HUES6 (cell line): ENCODE measurements at regions not wholly inside any gene's neighbourhood (a gene's known extent, or its start where the extent isn't known, plus 50 kb on each side); places are given as distances from the start of the nearest gene placed in this dataset.

Experiments used
- H3K27ac ChIP-seq: 2 replicates; pipeline ENCODE4 v1.7.0; 2013; ENCODE audit warnings: low read depth, mild to moderate bottlenecking, low read length, inconsistent platforms
- H3K27me3 ChIP-seq: 2 replicates; pipeline ENCODE4 v1.6.1; 2013; ENCODE audit warnings: low read length; ENCODE audit not compliant: control insufficient read depth, insufficient read depth
- H3K36me3 ChIP-seq: 2 replicates; pipeline ENCODE4 v1.6.1; 2013; ENCODE audit warnings: low read length; ENCODE audit not compliant: control insufficient read depth, insufficient read depth
- H3K4me1 ChIP-seq: 2 replicates; pipeline ENCODE4 v1.6.1; 2013; ENCODE audit warnings: low read length; ENCODE audit not compliant: control insufficient read depth, insufficient read depth
- H3K4me3 ChIP-seq: 2 replicates; pipeline ENCODE4 v1.5.1; 2013; ENCODE audit warnings: low read depth, low read length
- H3K9ac ChIP-seq: one replicate; pipeline ENCODE4 v1.6.1; 2013; ENCODE audit warnings: mild to moderate bottlenecking, low read length
- H3K9me3 ChIP-seq: 2 replicates; pipeline ENCODE4 v1.6.1; 2013; ENCODE audit warnings: low read depth, low read length; ENCODE audit not compliant: control insufficient read depth, insufficient read depth

GRCh38 chr16:59305850-59306249 lies 571.7 kb upstream of the GOT2 start:
- H3K4me1 ChIP-seq: no peaks in the 10 kb centered on the region
- H3K27me3 ChIP-seq: no peaks in the 10 kb centered on the region; the same call in 1 of the 2 replicates

DNA sequence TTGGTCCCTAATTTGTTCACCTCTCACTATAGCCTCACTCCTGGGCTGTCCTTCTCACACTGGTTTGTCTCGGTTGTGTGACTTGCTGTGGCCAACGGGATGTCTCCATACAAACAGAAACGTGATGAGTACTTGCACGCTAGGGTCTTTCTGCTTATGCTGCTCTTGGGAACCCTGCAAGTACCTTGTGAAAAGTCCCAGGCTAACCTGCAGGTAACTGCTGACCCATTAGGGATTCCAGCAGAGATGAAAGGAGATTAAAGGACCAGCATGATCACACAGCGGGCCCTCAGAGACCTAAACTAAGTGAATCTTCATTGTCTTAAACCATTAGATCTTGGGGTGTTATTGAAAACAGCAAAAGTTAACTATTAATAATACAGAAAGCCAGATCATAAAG lies 562.8 kb upstream of the GOT2 start:
- H3K36me3 ChIP-seq: no peaks in the 10 kb centered on the region
- no peaks in the 10 kb centered on the region for H3K27me3 ChIP-seq
- peaks cover 16% of the 10 kb centered on the region; the same call in 1 of the 2 replicates for H3K4me1 ChIP-seq
- H3K9ac ChIP-seq: no peak overlapping the region
- no peak overlapping the region for H3K27ac ChIP-seq
- no peaks in the 10 kb centered on the region for H3K9me3 ChIP-seq
- no peak overlapping the region for H3K4me3 ChIP-seq

More at GRCh38 chr16:59305850-59306249, 571.7 kb upstream of the GOT2 start:
- no peaks in the 10 kb centered on the region for H3K9me3 ChIP-seq
- H3K9ac ChIP-seq: no peak overlapping the region
- no peak overlapping the region for H3K4me3 ChIP-seq
- H3K36me3 ChIP-seq: no peaks in the 10 kb centered on the region
- no peak overlapping the region for H3K27ac ChIP-seq

GRCh38 chr16:59295993-59296736 lies 562.0 kb upstream of the GOT2 start:
- no peak overlapping the region for H3K4me3 ChIP-seq
- no peaks in the 10 kb centered on the region for H3K27me3 ChIP-seq
- H3K9ac ChIP-seq: no peak overlapping the region
- peaks cover 16% of the 10 kb centered on the region; the same call in 1 of the 2 replicates for H3K4me1 ChIP-seq
- no peaks in the 10 kb centered on the region for H3K36me3 ChIP-seq
- no peaks in the 10 kb centered on the region for H3K9me3 ChIP-seq
- no peak overlapping the region for H3K27ac ChIP-seq

DNA sequence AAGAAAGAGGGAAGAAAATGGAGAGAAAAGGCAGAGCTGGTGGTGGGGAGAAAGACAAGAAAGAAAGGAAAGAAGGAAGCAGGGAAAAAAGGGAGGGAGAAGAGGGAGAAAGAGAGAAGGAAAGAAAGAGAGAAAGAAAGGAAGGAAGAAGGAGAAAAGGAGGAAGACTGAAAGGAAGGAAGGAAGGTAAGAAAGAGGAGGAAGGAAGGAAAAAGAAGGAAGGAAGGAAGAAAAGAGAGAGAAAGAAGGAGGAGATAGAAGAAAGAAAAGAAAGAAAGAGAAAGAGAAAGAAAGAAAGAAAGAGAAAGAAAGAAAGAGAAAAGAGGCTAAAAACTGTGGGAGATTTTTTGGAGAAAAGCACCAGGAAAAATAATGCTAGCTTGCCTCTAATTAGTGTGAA lies 561.4 kb upstream of the GOT2 start:
- Histone ChIP-seq H3K36me3 (no peaks in the 10 kb centered on the region), H3K4me3 (no peak overlapping the region), H3K9ac (no peak overlapping the region), H3K9me3 (no peaks in the 10 kb centered on the region), H3K27ac (no peak overlapping the region), H3K27me3 (no peaks in the 10 kb centered on the region), H3K4me1 (peaks cover 16% of the 10 kb centered on the region; the same call in 1 of the 2 replicates)

DNA sequence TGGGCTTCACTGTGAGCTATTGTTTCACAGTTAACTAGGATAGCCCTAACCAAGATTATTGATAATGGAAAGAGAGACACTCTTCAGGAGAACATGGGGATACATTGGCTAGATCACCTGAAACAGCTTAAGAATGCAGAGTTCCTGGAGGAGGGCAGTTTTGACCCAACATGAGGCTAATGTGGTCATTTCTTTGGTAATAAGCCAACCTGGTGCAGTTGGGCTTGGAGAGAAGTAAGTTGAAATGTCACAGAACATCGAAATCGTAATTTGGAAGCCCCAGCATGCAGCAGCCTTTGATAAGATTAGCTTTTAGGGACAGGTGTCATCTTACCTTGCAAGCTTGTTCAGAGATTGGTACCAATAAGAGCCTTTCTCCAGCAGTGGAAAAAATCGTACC lies 556.6 kb upstream of the GOT2 start:
- H3K9ac ChIP-seq: no peak overlapping the region
- H3K9me3 ChIP-seq: no peaks in the 10 kb centered on the region
- no peak overlapping the region for H3K4me3 ChIP-seq
- no peaks in the 10 kb centered on the region for H3K36me3 ChIP-seq
- H3K27me3 ChIP-seq: no peaks in the 10 kb centered on the region; the same call in 1 of the 2 replicates
- H3K4me1 ChIP-seq: peaks cover under 1% of the 10 kb centered on the region; the same call in 1 of the 2 replicates
- no peak overlapping the region for H3K27ac ChIP-seq

- H3K36me3 ChIP-seq: no peaks in the 10 kb centered on the region
- peaks cover 6% of the 10 kb centered on the region for H3K9me3 ChIP-seq
- no peaks in the 10 kb centered on the region for H3K4me1 ChIP-seq
- H3K4me3 ChIP-seq: no peak overlapping the region
- no peaks in the 10 kb centered on the region; the same call in 1 of the 2 replicates for H3K27me3 ChIP-seq
- no peak overlapping the region for H3K9ac ChIP-seq
- no peak overlapping the region for H3K27ac ChIP-seq
Observed at GRCh38 chr16:59289151-59289550, 555.0 kb upstream of the GOT2 start.

DNA sequence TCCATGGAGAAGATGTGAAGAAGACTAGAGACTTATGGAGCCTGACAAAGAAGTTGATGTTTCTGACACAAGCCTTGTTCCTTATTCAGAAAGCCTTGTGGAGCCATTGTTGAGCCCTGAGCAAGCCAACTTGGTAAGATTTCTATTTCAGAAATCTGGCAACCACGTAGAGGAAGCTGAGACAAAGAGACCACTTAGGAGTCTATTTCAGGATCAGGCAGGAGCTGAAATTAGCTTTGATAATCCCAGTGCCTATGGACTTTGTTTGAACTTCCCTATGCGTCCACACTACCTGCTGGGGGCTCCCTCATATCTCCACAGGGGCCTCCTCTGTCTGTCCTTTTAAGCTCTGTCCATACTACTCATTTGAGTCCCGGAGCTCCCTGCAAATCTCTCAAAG lies 540.0 kb upstream of the GOT2 start:
- 0 out of 2 replicates have a peak, but pooled peaks cover 4% of the 10 kb centered on the region for H3K4me1 ChIP-seq

DNA sequence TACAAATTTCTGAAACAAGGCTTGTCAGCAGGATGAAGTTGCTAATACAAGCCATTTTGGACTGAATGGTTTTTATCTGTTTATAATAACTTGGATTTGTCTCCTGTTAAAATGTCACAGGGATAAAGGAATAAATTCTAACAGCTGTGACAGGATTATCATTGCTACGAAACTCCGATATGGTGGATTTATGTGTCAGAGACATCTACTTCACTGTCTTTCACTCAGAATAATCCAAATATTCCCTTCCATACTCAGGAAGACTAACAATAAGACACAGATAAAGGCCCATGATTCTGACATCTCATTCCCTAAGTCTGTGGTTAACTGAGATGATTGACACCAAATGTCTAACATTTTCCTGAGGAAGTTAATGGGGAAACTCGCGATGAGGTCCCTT lies 529.8 kb upstream of the GOT2 start:
- Histone ChIP-seq H3K27me3 (no peaks in the 10 kb centered on the region), H3K36me3 (no peaks in the 10 kb centered on the region), H3K27ac (no peak overlapping the region), H3K9me3 (no peaks in the 10 kb centered on the region), H3K4me3 (no peak overlapping the region), H3K4me1 (peaks cover 11% of the 10 kb centered on the region), H3K9ac (no peak overlapping the region)

More for the DNA sequence above, 540.0 kb upstream of the GOT2 start:
- Histone ChIP-seq H3K4me3 (no peak overlapping the region), H3K27ac (no peak overlapping the region), H3K27me3 (no peaks in the 10 kb centered on the region), H3K36me3 (no peaks in the 10 kb centered on the region), H3K9me3 (no peaks in the 10 kb centered on the region), H3K9ac (no peak overlapping the region)

- Histone ChIP-seq H3K9me3 (no peaks in the 10 kb centered on the region), H3K27ac (no peak overlapping the region), H3K9ac (no peak overlapping the region), H3K4me3 (no peak overlapping the region), H3K36me3 (no peaks in the 10 kb centered on the region), H3K4me1 (no peaks in the 10 kb centered on the region), H3K27me3 (no peaks in the 10 kb centered on the region)
Observed at GRCh38 chr16:59260892-59261291, 526.8 kb upstream of the GOT2 start.

- no peaks in the 10 kb centered on the region for H3K4me1 ChIP-seq
- H3K27me3 ChIP-seq: no peaks in the 10 kb centered on the region
- no peak overlapping the region for H3K27ac ChIP-seq
- no peak overlapping the region for H3K9ac ChIP-seq
- H3K4me3 ChIP-seq: no peak overlapping the region
- no peaks in the 10 kb centered on the region for H3K9me3 ChIP-seq
- H3K36me3 ChIP-seq: no peaks in the 10 kb centered on the region
Observed at GRCh38 chr16:59259950-59260319, 525.8 kb upstream of the GOT2 start.

- peaks cover 5% of the 10 kb centered on the region; the same call in 1 of the 2 replicates for H3K9me3 ChIP-seq
- no peaks in the 10 kb centered on the region for H3K36me3 ChIP-seq
- H3K4me1 ChIP-seq: no peaks in the 10 kb centered on the region
- no peak overlapping the region for H3K4me3 ChIP-seq
- no peaks in the 10 kb centered on the region for H3K27me3 ChIP-seq
- no peak overlapping the region for H3K27ac ChIP-seq
- no peak overlapping the region for H3K9ac ChIP-seq
Observed at GRCh38 chr16:59259074-59259949, 525.2 kb upstream of the GOT2 start.
